CD4-positive, alpha-beta T cell treated with Interleukin-10 for 1 hour (primary cell): ENCODE measurements at regions not wholly inside any gene's neighbourhood (a gene's known extent, or its start where the extent isn't known, plus 50 kb on each side); places are given as distances from the start of the nearest gene placed in this dataset.
"Not testable (repeated sequence)": the region's sequence is repeated elsewhere in the genome, so short reads cannot be mapped to it uniquely, and the experiment has no call there.

ENCODE experiments used
- DNase-seq: peaks from one replicate; pipeline ENCODE4 v3.0.0-alpha.2; 2020

DNA sequence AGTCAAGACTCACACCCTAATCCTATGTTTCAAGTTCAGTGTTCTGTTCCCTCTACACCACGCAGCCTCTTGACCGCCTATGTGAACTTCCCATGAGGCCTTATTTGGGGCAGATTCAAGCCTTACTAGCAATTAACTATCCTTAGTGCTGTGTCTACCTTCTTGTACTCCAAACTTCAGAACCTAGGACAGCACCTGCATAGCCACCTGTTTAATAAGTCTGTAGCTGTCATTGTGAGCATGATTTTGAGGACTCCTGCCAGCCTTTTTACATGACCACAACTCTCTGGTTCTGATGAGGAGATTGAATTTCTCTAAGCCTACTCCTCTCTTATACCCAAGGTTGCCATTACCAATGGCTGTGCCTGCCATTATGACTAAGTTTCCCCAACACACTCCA is 50.8 kb upstream of the PCSK1 start:
- peak; percentile 7 for DNase-seq

DNA sequence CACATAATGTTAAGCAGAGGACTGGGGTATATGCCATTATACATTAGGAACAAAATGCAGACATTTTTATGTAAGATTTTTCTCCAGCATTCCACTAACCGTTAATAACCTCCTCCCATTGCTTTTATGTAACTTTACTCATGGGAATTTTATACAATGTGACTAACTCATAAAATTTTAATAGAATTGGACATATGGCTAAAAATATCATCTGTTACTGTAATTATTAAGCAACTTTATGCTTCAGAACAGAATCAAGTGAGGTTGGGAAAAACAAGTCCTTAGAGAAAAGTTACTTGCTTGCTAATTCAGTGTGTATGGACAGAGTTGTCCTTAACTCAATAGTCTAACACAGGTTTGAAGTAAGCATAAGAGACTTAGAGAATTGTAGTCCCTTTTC is 54.8 kb upstream of the PCSK1 start:
- DNase-seq, result no peak

DNA sequence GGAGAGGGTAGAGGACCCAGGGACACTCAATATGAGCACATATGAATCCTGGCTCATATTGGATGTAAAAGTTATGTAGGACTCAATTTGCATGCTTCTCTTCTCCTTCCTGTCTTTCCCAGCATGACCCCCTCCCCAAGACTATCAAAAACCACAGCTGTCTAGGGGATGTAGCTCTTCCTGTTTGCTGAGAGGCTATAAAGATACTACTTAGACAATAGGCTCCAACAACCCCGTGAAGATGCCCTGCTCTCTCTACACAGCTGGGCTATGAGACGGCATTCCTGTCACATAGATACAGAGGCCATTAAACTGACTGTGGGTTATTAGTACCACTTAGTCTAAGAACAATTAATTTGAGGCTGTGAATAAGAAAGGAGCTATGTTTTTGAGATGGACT is 56.5 kb upstream of the PCSK1 start:
- no peak for DNase-seq

DNA sequence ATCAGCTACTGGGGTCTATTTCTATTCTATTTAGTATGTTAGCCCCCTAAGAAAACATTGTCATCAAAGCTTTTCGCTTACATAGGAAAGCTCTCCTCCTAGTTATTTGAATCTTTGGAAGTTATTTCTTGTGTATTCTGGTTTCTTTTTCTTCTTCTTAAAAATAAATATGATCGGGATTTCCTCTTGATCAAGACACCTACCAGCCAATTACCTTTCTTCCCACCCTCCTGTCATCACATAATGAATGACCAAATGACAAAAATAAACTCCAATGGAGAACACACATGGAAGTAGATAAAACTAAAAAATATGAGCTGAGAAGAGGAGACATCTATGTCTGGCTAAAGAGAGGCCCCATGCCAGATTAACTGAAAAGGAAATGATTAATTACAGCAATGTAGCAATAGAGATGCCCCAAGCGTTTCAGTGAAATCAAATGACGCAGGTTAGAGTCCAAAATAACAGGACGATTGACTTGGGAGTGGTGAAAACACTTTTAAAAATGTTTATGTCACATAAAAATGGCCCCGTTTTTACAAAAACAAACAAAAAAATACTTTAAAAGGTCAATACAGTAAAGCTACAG is 59.5 kb upstream of the PCSK1 start:
- no peak for DNase-seq

DNA sequence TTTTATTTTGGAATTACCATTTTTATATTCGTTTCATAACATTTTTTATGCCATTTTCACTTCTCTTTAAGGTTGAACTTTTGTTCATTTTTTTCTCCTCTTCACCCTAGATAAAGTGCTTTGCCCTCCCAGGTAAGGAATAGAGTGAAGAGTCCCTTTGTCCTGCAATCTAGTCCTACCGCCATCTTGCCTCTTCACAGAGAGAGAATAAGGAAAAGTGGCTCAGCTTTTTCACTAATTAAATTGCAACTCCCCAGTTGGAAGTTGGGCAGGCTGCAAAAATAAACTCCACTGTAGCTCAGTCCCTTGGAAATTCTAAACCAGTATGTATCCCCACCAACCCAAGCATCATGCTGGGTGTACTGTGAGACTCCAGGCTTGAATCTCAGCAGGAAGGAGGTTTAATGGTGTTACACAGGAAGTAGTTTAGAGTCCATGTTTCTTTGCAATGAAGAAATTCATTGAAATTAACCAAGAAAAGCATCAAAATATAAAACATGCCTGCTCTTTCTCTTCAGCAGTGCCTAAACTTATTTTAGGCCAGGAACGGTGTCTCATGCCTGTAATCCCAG is 60.3 kb upstream of the PCSK1 start:
- no peak for DNase-seq

DNA sequence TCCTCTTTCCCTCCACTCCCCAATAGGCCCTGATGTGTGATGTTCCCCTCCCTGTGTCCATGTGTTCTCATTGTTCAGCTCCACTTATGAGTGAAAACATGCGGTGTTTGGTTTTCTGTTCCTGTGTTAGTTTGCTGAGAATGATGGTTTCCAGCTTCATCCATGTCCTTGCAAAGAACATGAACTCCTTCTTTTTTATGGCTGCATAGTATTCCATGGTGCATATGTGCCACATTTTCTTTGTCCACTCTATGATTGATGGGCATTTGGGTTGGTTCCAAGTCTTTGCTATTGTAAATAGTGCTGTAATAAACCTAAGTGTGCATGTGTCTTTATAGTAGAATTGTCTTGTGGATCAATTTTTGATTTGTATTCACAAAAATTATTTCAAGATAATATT is 62.4 kb upstream of the PCSK1 start:
- not testable (repeated sequence) for DNase-seq

DNA sequence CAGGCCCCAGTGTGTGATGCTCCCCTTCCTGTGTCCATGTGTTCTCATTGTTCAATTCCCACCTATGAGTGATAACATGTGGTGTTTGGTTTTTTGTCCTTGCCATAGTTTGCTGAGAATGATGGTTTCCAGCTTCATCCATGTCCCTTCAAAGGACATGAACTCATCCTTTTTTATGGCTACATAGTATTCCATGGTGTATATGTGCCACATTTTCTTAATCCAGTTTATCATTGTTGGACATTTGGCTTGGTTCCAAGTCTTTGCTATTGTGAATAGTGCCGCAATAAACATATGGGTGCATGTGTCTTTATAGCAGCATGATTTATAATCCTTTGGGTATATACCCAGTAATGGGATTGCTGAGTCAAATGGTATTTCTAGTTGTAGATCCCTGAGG is 64.0 kb upstream of the PCSK1 start:
- DNase-seq, result not testable (repeated sequence)

DNA sequence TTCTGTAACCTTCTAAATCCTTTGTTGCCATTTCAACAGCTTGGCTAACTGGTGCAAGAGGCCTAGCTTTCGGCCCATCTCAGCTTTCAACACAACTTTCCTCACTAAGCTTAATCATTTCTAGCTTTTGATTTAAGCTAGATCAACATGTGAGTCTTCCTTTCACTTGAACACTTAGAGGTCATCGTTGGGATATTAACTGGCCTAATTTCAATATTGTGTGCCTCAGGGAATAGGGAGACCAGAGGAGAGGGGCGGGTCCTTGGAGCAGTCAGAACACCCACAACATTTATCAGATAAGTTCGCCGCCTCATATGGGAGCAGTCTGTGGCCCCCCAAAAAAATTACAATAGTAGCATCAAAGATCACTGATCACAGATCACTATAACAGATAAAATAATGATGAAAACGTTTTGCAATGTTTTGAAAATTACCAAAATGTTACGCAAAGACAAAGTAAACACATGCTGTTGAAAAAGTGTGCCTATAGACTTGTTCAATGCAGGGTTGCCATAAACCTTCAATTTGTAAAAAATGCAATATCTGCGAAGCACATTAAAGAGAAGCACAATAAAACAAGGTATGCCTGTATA is 66.8 kb upstream of the PCSK1 start:
- no peak for DNase-seq

DNA sequence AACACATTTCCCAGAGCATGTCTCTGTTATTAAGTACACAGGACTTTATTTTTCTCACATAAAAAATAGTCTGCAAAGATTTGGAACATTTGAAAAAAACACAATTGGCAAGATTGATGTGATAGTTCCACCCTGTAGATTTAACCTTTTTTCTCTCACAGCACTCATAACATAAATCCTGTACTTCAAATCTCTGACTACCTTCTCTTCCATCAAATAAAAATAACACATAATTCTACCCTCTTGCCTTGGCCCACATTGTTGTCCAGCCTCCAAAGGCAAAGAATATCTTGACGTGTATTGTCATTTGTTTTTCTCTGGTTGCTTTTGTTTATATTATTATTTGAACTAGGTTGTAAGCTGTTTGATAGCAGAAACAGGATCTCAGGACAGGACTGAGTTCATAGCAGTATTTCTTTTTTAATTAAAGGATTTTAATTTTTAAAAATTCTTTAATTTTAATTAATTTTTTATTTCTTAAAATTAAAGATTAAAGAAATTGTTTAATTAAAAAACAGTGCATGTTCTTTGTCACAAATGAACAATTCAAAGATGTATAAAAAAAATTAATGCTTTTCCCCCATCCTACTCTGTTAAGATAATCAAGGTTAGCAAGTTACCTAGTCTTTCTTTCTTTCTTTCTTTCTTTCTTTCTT is 69.1 kb upstream of the PCSK1 start:
- no peak for DNase-seq

DNA sequence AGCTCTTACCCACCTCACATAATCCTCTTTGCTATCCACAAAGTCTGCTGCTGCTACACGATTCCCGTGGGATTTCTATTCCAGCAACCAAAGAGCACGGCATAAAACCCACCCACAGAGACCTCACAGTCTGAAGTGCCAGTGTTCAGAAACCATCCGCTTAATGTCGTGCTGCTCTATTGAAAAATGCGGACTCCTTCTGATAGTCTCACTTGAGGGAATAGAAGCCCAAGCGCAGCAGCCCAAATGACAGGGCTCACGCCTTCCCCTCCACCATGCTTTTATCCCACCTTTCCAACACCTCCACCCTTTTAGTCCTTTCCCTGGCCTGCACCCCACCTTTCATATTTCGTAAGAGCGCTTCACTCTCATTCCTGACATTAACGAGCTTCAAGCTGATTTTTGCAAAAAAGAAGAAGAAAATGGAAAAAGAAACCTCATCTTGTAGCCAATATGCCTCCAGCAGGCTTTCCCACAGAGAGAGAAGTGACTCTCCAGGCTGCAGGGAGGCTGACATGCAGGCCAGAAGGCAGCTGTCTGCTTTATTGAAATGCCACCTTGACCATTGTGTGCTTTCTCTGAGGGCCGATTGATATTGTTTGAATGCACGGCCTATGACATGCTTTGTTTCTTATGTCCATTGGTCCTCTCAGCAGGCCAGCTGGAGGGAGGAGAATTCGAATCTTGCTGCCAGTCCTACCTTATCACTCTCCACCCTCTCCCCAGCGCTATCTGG is 70.6 kb upstream of the PCSK1 start:
- no peak for DNase-seq

DNA sequence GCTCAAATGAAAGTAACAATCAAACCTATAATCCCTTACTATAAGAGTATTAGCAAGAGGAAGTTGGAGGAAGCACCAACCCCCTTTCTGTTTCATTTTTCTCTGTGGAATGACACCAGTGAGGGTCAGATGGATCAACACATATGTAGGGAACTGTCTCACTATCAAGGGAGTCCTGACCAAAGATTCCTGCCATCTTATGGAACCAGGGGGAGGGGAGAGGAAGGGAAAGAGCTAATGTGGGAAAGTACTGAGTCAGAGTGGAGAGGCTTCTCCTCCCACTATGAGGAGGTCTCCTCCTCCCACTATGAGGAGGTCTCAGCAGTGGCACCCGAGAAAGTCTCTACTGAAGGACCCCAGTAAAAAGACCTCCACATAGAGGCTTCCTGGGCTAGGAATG is 73.3 kb upstream of the PCSK1 start:
- no peak for DNase-seq

DNA sequence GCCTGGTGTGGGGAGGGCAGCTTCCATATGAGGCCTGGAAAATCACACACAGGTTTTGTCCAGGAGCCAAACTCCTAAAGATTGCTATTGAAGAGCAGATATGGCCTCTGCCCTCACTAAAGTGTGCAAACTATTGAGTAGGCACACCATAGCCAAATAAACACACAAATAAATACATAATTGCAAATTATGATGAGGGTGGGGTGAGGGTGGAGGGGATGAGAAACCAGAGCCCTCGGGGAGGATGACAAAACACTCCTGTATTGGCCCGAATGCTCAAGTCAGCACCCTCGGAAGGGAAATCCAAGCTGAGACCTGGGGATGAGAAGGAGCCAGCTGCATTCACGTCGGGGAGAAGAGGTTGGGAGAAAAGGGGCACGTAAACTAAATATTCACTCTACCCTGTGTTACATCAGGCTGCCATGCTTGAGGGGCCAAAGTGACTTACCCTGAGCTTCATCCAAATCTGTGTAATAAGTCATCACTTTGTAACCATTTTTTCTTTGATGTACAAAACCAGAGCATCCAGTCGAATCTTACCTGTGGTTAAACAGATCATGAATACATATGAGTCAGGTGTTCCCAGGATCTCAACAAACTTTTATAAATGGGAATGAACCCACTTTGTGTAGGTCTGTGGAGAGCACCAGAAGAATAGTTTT is 73.9 kb upstream of the PCSK1 start:
- no peak for DNase-seq

DNA sequence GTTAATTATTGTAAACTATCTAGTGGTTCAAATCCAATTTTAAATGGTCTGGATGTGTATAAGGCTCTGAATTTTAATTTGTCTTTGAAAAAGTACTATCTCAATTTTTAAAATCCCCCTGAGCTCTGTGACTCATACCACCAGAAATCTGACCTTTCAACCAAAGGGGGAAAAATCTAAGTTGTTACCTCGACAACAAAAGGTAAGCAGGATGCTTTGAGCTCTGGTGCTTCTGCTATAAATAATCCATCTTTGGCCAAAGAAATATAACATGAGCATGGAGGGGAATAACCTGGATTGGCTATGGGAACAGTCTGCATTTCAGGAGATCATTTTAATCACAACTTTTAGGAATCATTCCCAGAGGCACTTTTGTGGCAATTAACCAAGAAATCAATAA is 76.3 kb upstream of the PCSK1 start:
- no peak for DNase-seq

DNA sequence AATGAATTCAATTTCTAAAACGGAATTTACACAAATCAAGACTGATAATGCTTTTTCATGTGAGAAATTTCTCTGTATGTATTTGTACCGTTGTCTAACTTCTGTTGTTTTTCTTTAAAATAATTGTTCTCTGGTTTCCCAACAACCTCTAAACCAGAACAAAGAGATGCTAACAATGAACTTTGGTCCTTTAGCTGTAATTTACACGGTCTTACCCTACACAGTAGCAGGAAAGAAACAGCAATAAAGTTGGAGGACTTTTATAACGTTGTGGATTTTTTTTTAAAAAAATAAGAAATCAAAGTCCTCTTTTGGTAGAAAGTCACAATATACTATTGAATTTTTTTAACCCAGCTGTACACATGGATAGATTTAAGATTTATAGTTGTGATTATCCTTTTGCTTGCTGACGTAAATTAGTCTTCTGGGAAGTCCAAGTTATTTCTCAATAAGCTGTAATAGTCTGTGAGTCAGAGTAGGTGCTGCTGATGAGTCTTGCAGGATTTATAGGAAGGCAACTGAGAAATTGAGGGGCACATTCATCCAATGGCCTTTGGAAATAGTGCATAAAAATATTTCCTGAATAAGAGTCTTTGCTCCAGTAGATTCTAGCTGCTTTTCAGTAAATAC is 76.8 kb upstream of the PCSK1 start:
- no peak for DNase-seq

DNA sequence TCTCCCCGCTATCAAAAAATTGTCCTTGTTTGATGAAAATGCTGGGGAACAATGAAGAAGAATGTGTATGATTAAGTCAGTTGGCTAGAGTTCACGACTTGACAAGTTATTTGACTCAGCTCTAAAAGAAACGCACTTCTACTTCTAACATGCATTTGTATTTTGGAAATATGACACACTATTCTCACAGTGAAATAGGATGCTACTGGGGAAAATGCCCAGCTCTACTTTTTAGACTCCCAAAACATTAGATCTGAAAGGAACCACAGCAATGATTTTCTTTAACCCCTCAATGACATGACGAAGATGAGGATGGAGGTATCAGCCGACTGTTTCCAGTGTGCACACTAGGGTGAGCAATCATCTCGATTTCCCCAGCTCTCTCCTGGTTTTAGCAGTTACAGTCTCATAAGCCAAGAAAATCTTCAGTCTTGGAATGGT is 83.6 kb upstream of the PCSK1 start:
- no peak for DNase-seq

DNA sequence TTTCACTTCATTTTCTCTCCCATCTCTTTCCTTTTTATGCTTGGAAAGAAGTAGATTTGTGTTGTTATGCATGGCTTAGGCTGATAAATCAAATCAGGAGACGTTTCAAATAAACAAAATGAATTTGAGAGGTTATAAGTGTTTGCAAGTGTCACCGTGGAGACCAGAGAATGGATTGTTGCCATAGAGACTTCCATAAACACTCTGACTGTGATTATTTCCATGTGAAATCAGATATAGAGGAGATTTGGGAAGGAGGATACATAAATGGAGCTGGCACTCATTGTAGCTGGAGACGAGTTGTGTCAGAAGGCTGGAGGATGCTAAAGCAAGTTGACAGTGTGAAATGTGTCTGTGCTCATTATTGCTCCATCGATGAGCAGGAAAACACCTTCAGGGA is 84.2 kb upstream of the PCSK1 start:
- no peak for DNase-seq

DNA sequence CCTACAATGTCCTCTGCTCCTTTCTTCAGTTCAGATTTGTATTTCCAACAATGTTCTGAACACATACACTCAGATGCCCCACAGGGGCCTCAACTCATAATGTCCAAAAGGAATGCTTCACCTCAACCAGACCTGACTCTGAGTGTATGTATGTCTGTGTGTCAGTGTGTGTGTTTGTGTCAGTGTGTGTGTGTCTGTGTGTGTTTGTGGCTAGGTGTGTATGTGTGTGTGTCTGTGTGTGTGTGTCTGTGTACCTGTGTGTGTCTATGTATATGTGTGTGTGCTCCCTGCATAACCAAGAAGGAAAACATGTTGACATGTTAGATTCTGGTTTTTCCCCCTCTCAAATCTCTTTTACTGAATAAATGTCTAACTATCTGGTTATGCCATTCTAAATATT is 87.3 kb upstream of the PCSK1 start:
- no peak for DNase-seq

DNA sequence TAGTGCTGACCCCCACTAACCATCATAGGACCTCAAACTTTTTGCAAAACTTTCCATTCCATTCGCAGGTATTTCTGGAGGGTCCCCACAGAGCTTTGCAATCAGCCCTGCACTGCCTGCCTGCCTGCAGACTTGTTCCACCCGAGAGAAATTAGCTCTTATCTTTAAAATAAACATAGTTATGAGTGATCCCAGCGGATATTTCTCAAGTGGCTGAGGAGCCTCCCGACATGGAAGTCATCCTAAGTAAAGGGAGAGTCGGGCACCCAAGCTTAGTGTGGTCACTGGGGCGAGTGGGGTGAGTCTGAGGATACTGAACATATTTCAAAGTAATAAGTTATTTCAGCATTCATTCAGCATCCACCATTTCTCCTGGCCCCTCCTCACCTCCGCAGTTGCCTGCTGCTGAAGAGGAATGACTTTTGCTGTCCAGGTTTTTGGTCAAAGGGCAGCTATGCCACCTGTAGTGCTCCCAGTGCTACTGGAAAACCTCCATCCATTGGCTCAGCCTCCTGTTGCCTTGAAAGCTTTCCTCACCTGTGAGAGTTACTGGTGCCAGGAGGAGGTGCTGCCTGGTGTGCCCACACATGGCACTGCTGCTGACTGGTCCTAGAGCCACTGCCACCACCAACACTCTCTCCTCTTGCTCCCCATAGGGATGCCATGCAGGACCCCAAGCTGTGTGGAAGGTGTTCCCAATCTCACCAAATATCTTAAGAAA is 89.7 kb upstream of the PCSK1 start:
- no peak for DNase-seq

DNA sequence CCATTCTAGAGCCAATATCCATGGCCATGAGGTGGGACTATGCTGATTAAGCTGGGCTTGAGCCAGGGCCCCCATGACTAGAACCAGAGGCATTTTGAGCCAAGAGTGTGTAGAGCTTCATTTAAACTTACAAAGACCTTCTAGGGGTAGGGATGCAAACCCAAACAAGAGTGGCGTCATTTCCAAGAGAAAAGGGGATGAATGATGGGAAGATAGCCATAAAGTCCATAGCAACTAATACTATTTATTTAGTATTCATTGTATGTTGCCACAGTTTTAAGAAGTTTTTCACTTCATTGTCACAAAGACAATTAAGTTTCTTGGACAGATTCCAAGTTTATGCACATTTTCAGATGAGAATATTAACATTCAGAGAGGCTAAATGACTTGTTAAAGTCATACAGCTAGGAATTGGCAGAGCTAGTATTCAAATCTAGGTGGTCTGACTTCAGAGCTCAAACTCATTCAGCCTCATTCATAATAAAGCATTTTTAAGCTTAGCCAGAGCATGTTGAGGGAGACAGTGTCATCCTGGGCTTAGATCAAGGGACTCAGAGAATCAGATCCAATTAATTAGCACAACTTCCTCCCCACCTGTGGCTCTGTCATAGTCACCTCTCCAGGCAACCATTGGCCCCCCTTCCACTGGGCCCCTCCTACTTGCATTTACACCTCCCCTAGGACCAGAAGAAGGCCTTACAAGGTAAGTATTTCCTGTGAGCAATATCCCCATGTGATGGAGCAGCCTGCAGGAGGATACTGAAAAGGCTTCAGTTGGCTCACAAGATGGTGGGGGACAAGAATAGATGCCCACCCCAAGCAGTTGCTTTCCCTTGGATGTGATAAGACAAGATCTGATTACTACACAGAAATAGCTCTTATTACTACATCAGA is 95.0 kb upstream of the PCSK1 start:
- no peak for DNase-seq

DNA sequence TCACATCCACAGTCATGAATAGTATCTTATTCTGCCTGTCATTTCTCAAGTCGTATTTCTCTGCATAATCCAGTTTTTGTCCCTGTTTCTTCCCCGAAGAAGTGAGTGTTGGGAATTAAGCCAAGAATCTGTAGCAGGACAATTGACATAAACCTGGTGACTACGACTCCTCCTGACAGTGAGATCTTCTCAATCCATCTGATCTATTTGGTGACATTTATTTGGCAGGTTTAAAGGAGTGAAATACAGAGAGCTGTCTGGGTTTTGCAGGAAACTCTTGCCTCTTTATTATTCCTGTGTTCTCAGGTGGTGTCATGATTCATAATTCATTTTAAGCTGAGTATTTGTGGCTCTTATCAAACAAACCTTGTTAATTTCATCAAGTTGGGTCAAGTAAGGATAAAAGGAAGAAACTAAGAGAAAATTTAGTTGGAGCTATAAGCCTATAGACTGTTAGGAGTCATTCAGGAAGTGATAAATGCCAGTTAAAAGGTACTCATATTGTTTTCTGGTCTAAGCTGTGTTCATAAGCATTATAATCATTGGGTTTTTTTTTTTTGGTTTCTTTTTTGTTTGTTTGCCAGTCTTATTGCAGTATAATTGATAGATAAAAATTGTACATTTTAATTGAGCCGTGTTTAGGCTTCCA is 95.9 kb upstream of the PCSK1 start:
- DNase-seq, result no peak
